Neutrophil (primary cell): ENCODE measurements at regions not wholly inside any gene's neighbourhood (a gene's known extent, or its start where the extent isn't known, plus 50 kb on each side); places are given as distances from the start of the nearest gene placed in this dataset.

ENCODE experiments used
- H3K27ac ChIP-seq: fragments of 200-600 bp; sonication (generic); 2 replicates; pipeline ENCODE4 v1.5.1; 2016; ENCODE audit warnings: mild to moderate bottlenecking, moderate library complexity
- H3K27me3 ChIP-seq: fragments of 200-600 bp; sonication (generic); 2 replicates; pipeline ENCODE4 v1.6.0; 2016; ENCODE audit warnings: mild to moderate bottlenecking
- H3K36me3 ChIP-seq: fragments of 200-600 bp; sonication (generic); 2 replicates; pipeline ENCODE4 v1.5.1; 2017
- H3K4me1 ChIP-seq, 2 experiments: fragments of 200-600 bp in 1 of 2; sonication (generic) in 1 of 2; 1 replicate in 1 of 2; 2 replicates in 1 of 2; pipeline versions ENCODE4 v1.5.1 to v1.6.1; 2013 to 2016; ENCODE audit warnings: low read depth in 1 of 2, low read length in 1 of 2, mild to moderate bottlenecking in 1 of 2, moderate library complexity in 1 of 2; ENCODE audit not compliant: control insufficient read depth in 1 of 2, insufficient read depth in 1 of 2
- H3K4me3 ChIP-seq, 2 experiments: fragments of 200-600 bp in 1 of 2; sonication (generic) in 1 of 2; 1 replicate in 1 of 2; 2 replicates in 1 of 2; pipeline ENCODE4 v1.5.1; 2013 to 2016; ENCODE audit warnings: low read depth in 1 of 2, low read length in 1 of 2, mild to moderate bottlenecking in 1 of 2, moderate library complexity in 1 of 2
- H3K9me3 ChIP-seq: fragments of 200-600 bp; sonication (generic); 2 replicates; pipeline ENCODE4 v1.5.1; 2016
- TF ChIP-seq, protein P1 (sequence below): fragments of 200-600 bp; sonication (generic); IDR thresholded peaks from 2 replicates; pipeline ENCODE4 v1.5.1; 2016; ENCODE audit warnings: antibody characterized with exemption

DNA sequence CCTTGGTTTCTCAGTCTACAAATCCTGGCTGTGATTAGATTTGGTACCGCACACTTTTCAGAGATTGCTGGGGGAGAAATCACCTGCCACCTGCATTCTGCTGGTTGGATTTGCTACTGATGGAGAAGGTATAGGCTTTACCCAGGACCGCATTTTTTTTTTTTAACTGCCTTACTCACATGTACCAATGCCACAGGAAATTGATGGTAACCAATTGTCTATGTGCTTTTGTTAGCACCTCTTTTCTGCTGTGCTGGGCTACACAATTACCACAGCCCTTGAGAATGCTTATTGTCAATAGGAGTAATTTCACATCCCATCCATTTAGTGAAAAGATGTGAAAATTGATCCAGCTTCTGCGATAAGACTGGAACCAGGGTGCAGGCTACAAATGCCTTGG, 74.4 kb upstream of the TANC2 start:
- Histone ChIP-seq H3K27me3 (no peaks in the 10 kb centered on the region), H3K9me3 (no peaks in the 10 kb centered on the region), H3K27ac (peak overlapping the region; percentile 89), H3K36me3 (no peaks in the 10 kb centered on the region), H3K4me3 (no peak overlapping the region), H3K4me1 (peaks cover 54 to 56% of the 10 kb centered on the region in 2 experiments)
- TF ChIP-seq, protein P1, sequence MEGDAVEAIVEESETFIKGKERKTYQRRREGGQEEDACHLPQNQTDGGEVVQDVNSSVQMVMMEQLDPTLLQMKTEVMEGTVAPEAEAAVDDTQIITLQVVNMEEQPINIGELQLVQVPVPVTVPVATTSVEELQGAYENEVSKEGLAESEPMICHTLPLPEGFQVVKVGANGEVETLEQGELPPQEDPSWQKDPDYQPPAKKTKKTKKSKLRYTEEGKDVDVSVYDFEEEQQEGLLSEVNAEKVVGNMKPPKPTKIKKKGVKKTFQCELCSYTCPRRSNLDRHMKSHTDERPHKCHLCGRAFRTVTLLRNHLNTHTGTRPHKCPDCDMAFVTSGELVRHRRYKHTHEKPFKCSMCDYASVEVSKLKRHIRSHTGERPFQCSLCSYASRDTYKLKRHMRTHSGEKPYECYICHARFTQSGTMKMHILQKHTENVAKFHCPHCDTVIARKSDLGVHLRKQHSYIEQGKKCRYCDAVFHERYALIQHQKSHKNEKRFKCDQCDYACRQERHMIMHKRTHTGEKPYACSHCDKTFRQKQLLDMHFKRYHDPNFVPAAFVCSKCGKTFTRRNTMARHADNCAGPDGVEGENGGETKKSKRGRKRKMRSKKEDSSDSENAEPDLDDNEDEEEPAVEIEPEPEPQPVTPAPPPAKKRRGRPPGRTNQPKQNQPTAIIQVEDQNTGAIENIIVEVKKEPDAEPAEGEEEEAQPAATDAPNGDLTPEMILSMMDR = no peak

DNA sequence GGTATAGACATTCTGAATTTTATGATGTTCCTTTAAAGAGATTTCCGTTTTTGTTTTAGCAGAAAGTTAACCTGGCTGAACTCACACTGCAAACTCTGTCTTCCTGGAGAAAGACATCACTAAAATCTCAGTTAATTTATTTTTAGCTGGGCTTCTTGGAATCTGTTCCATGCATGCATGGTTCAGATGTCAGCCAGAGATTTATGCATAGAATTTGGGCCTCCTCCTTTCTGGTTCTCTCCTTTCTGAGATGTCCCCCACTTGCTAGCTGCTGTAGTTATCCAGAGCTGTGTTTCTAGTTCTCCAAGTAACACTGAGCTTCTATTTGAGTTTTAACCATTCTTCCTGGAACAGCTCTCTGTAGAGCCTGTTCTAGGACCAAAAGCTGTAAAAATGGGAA, 77.3 kb upstream of the TANC2 start:
- TF ChIP-seq, protein P1 = no peak
- Histone ChIP-seq H3K27me3 (no peaks in the 10 kb centered on the region), H3K4me1 (peaks cover 32 to 48% of the 10 kb centered on the region in 2 experiments), H3K27ac (no peak overlapping the region), H3K4me3 (no peak overlapping the region), H3K9me3 (no peaks in the 10 kb centered on the region), H3K36me3 (no peaks in the 10 kb centered on the region)

DNA sequence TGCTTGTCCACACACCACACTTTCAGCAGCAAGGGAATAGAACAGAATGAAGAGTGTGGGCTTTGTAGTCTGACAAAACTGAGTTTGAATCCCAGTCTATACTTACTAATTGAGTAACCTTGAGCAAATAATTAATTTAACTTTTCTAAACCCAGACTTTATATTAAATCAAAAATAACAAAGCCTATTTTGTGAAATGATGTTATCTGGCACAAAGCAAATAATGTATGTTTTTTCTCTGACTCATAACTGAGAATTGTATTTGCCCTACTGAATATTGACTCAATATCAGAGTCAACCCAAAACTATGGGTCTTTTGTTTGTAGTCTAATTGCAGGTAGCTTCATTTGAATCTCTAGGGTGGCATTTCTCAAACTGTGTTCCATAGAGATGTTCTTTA, 77.9 kb upstream of the TANC2 start:
- no peak overlapping the region for H3K4me3 ChIP-seq
- no peaks in the 10 kb centered on the region for H3K27me3 ChIP-seq
- no peak overlapping the region for H3K27ac ChIP-seq
- H3K9me3 ChIP-seq = no peaks in the 10 kb centered on the region
- H3K4me1 ChIP-seq = peaks cover 32 to 48% of the 10 kb centered on the region in 2 experiments
- no peaks in the 10 kb centered on the region for H3K36me3 ChIP-seq
- TF ChIP-seq, protein P1 = no peak

DNA sequence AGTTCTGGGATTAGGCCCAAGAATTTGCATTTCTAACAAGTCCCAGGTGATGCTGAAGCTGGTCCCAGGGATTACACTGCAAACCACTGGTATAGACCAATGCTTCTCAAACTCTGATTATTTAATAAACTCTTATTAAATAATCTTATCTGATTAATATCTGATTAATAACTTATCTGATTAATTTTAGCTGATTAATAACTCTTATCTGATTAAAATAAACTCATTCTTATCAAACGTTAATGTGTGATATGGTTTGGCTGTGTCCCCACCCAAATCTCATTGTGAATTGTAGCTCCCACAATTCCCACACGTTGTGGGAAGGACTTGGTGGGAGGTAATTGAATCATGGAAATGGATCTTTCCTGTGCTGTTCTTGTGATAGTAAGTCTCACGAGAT, 78.6 kb upstream of the TANC2 start:
- Histone ChIP-seq H3K27ac (no peak overlapping the region), H3K9me3 (no peaks in the 10 kb centered on the region), H3K4me1 (peaks cover 32 to 48% of the 10 kb centered on the region in 2 experiments), H3K4me3 (no peak overlapping the region), H3K36me3 (no peaks in the 10 kb centered on the region), H3K27me3 (no peaks in the 10 kb centered on the region)
- TF ChIP-seq, protein P1 = no peak

DNA sequence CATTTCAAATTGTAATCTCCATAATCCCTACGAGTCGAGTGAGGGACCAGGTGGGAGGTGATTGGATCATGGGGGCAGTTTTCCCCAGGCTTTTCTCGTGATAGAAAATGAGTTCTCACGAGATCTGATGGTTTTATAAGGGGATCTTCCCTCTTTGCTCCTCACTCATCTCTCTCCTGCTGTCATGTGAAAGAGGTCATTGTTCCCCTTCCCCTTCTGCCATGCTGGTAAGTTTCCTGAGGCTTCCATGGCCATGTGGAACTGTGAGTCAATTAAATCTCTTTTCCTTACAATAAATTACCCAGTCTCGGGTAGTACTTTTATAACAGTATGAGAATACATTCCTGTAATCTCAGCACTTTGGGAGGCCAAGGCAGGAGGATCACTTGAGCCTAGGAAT, 76.7 kb upstream of the MARCHF10 start:
- Histone ChIP-seq H3K9me3 (no peaks in the 10 kb centered on the region), H3K4me1 (peaks cover 28 to 44% of the 10 kb centered on the region in 2 experiments), H3K27me3 (no peaks in the 10 kb centered on the region), H3K36me3 (no peaks in the 10 kb centered on the region), H3K27ac (peak overlapping the region; percentile 34), H3K4me3 (no peak overlapping the region)
- TF ChIP-seq, protein P1 = no peak

DNA sequence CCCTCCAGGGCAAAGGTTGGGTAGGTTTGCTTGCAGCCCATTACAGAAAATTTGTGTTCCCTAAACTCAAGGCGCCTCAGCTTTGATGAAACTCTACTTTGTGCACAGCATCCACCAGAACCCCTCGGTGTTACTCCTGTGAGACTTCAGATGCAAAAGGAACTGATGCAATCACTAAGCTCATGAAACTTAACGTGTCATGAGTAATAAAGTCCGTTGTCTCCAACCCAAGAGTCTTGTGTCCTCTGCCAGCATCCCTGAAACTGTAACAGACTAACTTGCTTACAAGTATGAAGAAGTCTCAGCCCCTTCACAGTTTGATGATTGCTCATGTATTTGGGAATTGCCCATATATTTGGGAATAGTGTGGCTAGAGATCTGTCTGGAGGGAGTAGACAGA, 74.8 kb upstream of the MARCHF10 start:
- no peaks in the 10 kb centered on the region for H3K27me3 ChIP-seq
- no peaks in the 10 kb centered on the region for H3K36me3 ChIP-seq
- TF ChIP-seq, protein P1 = no peak
- no peaks in the 10 kb centered on the region for H3K9me3 ChIP-seq
- peaks cover 28 to 44% of the 10 kb centered on the region in 2 experiments for H3K4me1 ChIP-seq
- peak overlapping the region; percentile 83 for H3K27ac ChIP-seq
- H3K4me3 ChIP-seq = peak overlapping the region; percentile 16 to 22
